Urinary bladder (tissue), 3 donors: ENCODE measurements at regions not wholly inside any gene's neighbourhood (a gene's known extent, or its start where the extent isn't known, plus 50 kb on each side); places are given as distances from the start of the nearest gene placed in this dataset.
A peak's percentile ranks its signal among the peaks of the same experiment; 100 is the strongest.
"Not testable (repeated sequence)": the region's sequence is repeated elsewhere in the genome, so short reads cannot be mapped to it uniquely, and the experiment has no call there.

Experiments used
- DNase-seq: peaks from one replicate; pipeline ENCODE4 v3.0.0-alpha.2; 2015; ENCODE audit errors: extremely low spot score
- H3K27ac ChIP-seq: one replicate; pipeline ENCODE4 v1.5.1; 2013; ENCODE audit warnings: low read depth, mild to moderate bottlenecking, moderate library complexity
- H3K36me3 ChIP-seq: one replicate; pipeline ENCODE4 v1.6.1; 2013; ENCODE audit warnings: mild to moderate bottlenecking, moderate library complexity; ENCODE audit not compliant: insufficient read depth
- H3K4me1 ChIP-seq: one replicate; pipeline ENCODE4 v1.6.1; 2013; ENCODE audit warnings: mild to moderate bottlenecking, moderate library complexity; ENCODE audit not compliant: insufficient read depth
- H3K4me3 ChIP-seq: one replicate; pipeline ENCODE4 v1.5.1; 2013; ENCODE audit warnings: low read depth, low read length
- WGBS: extraction: QIAGEN DNeasy Blood & Tissue Kit; methylation state at CpG from one replicate; pipeline ENCODE4 v1.1.7; 2013; 5-methylcytosine and 5-hydroxymethylcytosine counted together
- donor health status: healthy with polysubstance abuse.
- donor health status: healthy.

DNA sequence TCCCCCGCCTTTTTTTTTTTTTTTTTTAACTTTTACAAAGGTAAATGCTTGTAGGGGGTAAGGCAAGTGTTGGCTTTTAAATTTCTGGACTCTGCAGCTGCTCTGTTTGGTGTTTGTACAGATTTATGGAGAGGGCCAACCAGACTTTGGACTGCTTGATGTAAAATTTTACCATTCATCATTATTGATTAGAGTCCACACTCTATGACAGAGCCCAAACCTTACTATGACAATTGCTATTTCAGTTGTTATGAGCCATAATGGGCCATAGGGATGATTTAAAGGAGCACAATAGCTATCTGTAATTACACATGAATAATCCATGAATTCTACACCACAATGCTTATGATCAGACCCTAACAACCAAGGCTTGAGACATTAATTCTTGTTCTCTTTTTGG, 867.2 kb downstream of the NR2F1-AS1 start:
- Histone ChIP-seq H3K27ac (no peak overlapping the region), H3K4me3 (no peak overlapping the region), H3K4me1 (no peaks in the 10 kb centered on the region), H3K36me3 (no peaks in the 10 kb centered on the region)
- WGBS = 79% methylated on average over 1 of the region's 1 CpG
- no peak for DNase-seq

DNA sequence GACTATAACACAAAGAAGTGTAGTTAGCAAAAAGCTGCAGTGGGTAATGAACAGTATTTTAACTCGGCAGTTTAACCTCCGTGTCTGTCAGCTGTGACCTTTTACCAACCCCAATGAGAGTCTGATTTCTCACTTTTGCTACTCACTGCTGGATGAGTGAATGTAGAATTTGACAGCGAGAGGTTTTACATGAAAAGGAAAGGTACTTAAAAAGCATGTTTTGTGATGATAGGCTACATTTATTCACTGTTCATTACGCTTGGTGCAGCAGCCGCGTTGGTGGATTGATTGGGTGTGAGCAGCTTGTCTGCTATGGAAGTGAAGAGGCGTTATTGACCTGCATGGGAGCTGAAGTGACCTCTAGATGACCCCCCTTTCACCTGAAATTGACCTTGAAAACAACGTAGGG, 867.7 kb downstream of the NR2F1-AS1 start:
- no peak overlapping the region for H3K4me3 ChIP-seq
- H3K27ac ChIP-seq = no peak overlapping the region
- no peak for DNase-seq
- 72% methylated on average over 8 of the region's 8 CpGs for WGBS
- no peaks in the 10 kb centered on the region for H3K36me3 ChIP-seq
- no peaks in the 10 kb centered on the region for H3K4me1 ChIP-seq

DNA sequence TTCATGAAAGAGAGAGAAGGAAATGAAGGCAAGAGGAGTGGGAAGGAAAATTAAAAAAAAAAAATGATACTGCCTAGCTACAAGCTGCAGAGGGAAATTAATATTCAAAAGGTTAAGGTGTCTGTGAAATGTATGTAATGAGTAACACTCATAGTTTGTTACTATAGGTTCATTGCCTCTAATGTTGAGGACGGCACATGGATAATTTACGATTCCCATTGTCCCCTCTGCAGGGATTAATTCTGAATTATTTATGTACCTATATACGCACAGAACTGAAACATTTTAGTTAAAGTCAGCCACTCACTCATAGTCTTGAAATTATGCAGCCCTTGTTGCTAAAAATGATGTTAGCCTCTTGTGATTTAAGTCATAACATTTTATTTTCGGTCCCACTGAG, 869.1 kb downstream of the NR2F1-AS1 start:
- no peak overlapping the region for H3K4me3 ChIP-seq
- WGBS = 82% methylated on average over 4 of the region's 4 CpGs
- H3K4me1 ChIP-seq = no peaks in the 10 kb centered on the region
- DNase-seq = no peak
- H3K36me3 ChIP-seq = no peaks in the 10 kb centered on the region
- no peak overlapping the region for H3K27ac ChIP-seq

DNA sequence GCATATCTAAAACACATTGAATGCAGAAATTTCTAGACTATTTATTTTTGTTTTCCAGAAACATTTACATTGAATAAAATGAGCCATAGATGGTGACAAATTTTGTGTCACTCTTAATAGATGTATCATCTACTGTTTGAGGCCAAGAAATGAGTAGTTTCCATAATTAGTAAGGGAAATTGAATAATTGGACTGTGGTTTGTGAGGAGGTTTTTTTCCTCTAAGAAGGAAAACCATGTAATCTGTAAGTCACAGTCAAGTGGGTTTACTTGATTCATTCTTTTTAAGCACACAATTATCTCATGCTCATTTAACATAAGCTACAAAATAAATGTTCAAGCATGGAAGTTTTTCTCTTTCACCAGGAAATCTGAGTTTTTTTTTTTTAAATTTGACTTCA, 876.4 kb downstream of the NR2F1-AS1 start:
- DNase-seq = no peak
- no peaks in the 10 kb centered on the region for H3K36me3 ChIP-seq
- H3K4me1 ChIP-seq = no peaks in the 10 kb centered on the region
- no peak overlapping the region for H3K27ac ChIP-seq
- no peak overlapping the region for H3K4me3 ChIP-seq

DNA sequence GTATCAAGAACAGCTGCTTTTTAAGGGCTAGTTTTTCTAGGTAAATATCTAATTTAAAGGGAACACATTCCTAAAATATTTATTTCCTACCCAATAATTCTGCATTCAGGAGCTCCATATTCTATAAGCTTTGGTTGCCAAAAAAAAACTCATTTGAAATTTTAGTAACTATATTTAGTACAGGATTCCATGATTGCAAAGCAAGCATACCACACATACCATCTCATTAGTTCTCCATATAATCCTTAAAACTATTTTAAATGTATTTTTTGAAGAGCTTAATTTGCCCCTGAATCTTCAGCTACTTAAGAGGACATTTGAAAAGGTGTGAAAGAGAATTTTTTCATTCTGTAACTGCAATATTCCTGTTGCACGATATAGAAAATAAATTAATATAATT, 877.0 kb downstream of the NR2F1-AS1 start:
- 88% methylated on average over 1 of the region's 1 CpG for WGBS
- Histone ChIP-seq H3K4me3 (no peak overlapping the region), H3K36me3 (no peaks in the 10 kb centered on the region), H3K4me1 (no peaks in the 10 kb centered on the region), H3K27ac (no peak overlapping the region)
- DNase-seq = no peak

DNA sequence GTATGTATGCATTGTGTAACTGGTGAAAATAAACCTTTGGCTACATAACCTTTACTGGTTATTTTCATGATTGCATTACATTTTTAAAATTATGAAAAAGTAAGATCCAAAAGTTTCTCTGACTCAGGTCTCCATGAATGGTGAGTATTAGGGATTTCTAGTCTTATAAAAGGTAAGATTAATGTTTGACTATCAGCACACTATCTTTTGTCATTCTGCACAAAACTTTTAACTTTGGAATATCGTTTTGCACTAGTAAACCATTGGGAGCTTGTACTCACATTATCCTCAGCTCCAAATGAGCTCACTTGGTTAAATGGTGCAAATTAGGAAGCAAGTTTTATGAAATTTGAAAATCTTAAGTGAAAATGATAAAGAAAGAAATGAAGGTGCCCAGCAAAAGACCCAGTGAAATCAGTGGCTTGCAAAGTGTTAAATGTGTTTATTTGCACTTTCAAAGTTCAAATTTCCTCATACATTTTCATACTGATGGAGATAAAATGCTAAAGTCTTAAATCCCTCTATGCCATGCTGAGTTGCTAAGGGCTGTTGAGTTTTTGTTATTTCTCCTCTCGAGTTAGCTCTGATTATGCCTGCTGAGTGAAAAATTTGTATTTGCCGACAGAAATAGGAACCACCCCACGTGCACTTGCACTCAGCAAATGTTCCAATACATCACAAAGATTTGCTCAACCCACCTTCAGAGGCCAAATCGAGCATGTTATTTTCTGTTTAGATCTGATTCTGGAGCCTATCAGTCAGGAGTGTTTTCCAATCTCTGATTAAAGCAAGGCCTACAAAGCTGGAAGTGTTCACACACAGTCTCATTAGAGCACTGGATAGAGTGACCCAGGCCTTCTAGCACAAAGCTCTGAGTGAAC, 885.7 kb downstream of the NR2F1-AS1 start:
- Histone ChIP-seq H3K4me1 (no peaks in the 10 kb centered on the region), H3K4me3 (no peak overlapping the region), H3K36me3 (peaks cover 2% of the 10 kb centered on the region), H3K27ac (no peak overlapping the region)
- DNase-seq = no peak
- WGBS = 67% methylated on average over 5 of the region's 5 CpGs

DNA sequence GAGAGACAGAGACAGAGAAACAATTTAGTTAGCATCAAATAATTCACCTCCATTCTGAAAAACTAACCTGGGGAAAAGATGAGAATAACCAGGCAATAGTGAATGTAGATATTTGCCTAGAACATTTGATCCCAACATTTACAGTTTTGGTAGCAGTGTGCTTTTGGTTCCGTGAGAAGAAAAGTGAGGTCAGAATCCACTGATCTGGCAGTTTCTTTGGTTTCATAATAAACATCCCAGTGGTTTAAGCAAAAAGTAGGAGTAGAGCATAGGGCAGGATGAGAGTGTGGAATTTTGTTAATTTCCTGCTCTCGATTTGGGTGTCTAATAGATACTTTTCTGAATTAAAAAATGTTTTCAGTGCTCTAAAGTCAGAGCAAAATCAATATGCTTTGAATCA, 887.0 kb downstream of the NR2F1-AS1 start:
- H3K36me3 ChIP-seq = peaks cover 2% of the 10 kb centered on the region
- H3K4me3 ChIP-seq = no peak overlapping the region
- DNase-seq = no peak
- 74% methylated on average over 2 of the region's 2 CpGs for WGBS
- no peak overlapping the region for H3K27ac ChIP-seq
- H3K4me1 ChIP-seq = no peaks in the 10 kb centered on the region

DNA sequence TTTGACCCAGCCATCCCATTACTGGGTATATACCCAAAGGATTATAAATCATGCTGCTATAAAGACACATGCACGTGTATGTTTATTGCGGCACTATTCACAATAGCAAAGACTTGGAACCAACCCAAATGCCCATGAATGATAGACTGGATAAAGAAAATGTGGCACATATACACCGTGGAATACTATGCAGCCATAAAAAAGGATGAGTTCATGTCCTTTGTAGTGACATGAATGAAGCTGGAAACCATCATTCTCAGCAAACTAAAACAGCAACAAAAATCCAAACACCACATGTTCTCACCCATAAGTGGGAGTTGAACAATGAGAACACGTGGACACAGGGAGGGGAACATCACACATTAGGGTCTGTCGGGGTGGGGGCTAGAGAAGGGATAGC, 889.1 kb downstream of the NR2F1-AS1 start:
- H3K27ac ChIP-seq, H3K4me3 ChIP-seq, H3K4me1 ChIP-seq, DNase-seq, H3K36me3 ChIP-seq: not testable (repeated sequence)
- 97% methylated on average over 5 of the region's 5 CpGs for WGBS

DNA sequence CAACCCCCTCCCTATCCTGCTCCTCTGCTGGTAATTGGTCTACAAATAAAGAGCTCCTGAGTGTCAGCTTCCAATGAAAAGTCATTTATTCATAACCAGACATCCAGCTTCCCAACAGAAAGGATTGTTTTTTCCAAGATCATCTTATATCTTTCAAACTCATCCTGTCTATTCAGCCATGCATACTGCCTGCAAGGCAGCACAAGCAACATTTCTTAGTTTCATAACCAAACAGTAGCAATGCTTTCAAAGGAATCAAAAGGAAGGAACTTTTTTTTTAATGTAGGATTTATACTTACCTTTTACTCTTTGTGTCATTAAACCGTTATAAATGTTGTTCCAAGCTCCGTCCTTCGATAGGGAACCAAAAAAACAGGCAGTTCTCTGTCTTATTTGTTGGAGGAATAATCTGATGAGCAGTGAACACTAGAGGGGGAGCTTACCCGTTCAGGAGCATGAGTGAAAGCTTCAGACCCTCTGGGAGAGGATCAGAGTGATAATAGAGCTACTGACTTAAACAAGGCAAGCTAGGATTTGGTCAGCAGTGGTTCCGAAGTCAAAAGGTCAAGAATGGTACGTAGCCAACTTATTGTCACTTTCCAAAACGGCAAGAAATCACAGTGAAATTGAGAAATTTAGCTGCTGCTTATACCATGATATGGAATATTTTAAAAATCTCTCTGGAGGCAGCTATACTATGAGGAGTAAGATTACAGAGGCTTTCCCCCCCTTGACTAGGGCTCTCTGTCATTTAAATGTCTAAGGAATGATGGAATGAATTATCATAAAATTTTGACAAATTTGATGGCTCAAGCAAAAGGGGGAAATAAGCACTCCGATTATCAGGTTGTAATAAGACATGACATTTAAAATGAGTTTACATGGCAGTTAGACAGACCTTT, 892.9 kb downstream of the NR2F1-AS1 start:
- Histone ChIP-seq H3K36me3 (no peaks in the 10 kb centered on the region), H3K27ac (no peak overlapping the region), H3K4me1 (no peaks in the 10 kb centered on the region), H3K4me3 (peak overlapping the region; percentile 18)
- DNase-seq = peak; percentile 32
- WGBS = 28% methylated on average over 8 of the region's 8 CpGs

DNA sequence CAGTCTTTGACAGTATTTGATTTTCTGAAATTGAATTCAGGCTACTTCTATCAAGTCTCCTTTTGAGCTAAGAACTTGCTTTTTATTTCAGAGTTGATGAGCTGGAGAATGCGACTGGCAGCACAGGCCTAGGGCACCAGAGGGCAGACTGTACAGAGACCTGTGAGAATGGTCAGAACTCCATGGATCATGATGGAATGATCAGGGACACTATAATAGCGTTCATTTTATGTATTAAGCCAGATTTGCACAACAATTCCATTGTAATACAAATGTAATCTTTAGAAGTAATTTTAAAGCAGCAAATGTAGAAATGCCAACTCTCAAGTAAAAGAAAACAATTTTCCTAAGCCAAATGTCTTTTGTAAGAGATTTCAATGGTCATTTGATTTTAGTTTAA, 902.4 kb downstream of the NR2F1-AS1 start:
- Histone ChIP-seq H3K36me3 (no peaks in the 10 kb centered on the region), H3K4me3 (no peak overlapping the region), H3K27ac (no peak overlapping the region), H3K4me1 (no peaks in the 10 kb centered on the region)
- no peak for DNase-seq
- 74% methylated on average over 2 of the region's 2 CpGs for WGBS

DNA sequence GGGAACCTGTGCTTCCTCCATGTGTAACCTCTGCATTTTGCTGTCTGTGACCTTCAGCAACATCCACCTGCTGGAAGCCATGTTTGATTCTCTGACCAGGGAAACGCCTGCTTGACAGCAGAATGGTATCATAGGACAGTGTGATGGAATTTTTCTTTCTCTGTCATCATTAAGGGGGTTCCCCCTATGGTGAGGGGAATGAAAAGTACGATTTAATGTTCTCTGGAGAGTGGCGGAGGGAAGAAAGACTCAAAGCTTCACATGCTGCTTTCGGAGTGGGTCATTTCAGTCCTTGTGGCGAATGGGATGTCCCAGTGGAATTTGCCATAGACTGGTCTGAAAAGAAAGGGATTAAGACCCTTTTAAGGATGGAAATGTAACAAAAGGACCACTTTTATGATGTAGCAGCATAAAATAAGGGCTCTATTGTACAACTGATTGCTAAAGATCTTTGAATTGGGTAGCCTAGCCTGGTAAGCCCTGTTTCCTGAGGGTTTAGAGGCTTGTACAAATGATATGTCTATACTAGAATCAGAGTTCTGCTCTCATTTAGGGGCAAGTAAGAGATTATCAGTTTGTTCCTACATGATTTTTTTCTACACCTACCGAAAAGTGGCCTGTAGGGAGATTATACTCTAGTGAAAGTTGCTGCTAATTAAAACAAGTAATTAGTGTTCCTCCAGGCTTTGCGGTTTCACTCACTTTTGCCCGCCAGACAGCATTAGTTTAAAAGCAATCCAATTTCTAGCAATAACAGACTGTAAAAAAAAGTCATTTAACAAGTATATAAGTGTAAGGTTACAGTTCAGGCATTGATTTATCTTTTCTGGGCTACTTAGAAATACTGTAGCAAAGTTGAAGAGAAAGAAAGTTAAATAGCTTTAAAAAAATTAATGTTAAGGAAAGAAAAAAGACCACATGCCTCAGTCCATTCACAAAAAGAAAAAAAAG, 904.5 kb downstream of the NR2F1-AS1 start:
- Histone ChIP-seq H3K4me1 (no peaks in the 10 kb centered on the region), H3K36me3 (no peaks in the 10 kb centered on the region), H3K27ac (no peak overlapping the region), H3K4me3 (no peak overlapping the region)
- 93% methylated on average over 8 of the region's 8 CpGs for WGBS
- DNase-seq = no peak

DNA sequence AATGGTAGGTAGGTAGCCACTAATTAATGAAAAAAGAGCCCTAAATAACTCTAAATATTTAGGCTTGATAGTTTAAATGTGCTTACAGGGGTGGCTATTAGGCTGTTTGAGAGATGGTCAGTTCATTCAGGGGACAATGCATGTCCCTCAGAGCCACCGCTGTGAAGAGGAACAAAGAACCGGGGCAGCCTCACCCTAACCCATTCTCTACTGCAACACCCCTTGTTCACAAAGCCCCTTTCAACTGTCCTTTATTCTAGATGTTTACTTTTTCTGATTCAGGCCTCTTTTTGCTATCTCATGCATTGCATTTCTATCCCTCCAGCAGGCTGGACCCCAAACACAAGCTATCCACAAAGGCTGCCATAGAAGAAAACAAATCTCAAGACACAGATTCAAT, 906.7 kb downstream of the NR2F1-AS1 start:
- Histone ChIP-seq H3K27ac (no peak overlapping the region), H3K36me3 (no peaks in the 10 kb centered on the region), H3K4me3 (no peak overlapping the region), H3K4me1 (no peaks in the 10 kb centered on the region)
- DNase-seq = no peak
- 90% methylated on average over 2 of the region's 2 CpGs for WGBS

DNA sequence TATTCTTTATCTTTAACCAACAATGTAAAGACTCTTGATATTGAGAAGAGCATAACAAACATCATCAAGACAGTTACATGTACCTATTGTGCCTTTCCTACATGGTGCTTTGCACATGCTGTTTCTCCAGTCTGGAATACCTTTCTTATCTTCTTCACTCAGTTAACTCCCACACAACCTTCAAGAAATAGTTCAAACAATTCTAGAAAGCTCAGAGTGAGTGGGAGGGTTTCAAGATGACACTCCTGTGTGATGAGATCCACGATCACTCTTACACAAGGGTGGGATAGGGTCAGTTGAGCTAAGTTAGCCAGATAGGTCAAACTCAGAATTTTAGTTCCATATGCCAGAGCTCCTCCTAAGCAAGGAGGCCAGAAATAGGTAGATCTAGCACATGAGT, 915.5 kb downstream of the NR2F1-AS1 start:
- Histone ChIP-seq H3K27ac (no peak overlapping the region), H3K4me1 (no peaks in the 10 kb centered on the region), H3K36me3 (no peaks in the 10 kb centered on the region), H3K4me3 (no peak overlapping the region)
- DNase-seq = no peak
- WGBS = 81% methylated on average over 1 of the region's 1 CpG
